HUES64 (cell line): ENCODE measurements at regions not wholly inside any gene's neighbourhood (a gene's known extent, or its start where the extent isn't known, plus 50 kb on each side); places are given as distances from the start of the nearest gene placed in this dataset.

ENCODE experiments used
- H3K27ac ChIP-seq: 2 replicates; pipeline ENCODE4 v1.7.0; 2013; ENCODE audit warnings: low read depth, low read length, inconsistent platforms
- H3K27me3 ChIP-seq: 2 replicates; pipeline ENCODE4 v1.6.1; 2013; ENCODE audit warnings: mild to moderate bottlenecking, low read length; ENCODE audit not compliant: insufficient read depth
- H3K36me3 ChIP-seq: 2 replicates; pipeline ENCODE4 v1.6.1; 2013; ENCODE audit warnings: mild to moderate bottlenecking, low read length; ENCODE audit not compliant: insufficient read depth
- H3K4me1 ChIP-seq: 2 replicates; pipeline ENCODE4 v1.6.1; 2013; ENCODE audit warnings: mild to moderate bottlenecking, low read length, moderate library complexity; ENCODE audit not compliant: insufficient read depth
- H3K4me3 ChIP-seq: 2 replicates; pipeline ENCODE4 v1.5.1; 2013; ENCODE audit warnings: mild to moderate bottlenecking, low read length, moderate library complexity
- H3K9ac ChIP-seq: 2 replicates; pipeline ENCODE4 v1.6.1; 2013; ENCODE audit warnings: mild to moderate bottlenecking, low read depth, low read length
- H3K9me3 ChIP-seq: 2 replicates; pipeline ENCODE4 v1.6.1; 2013; ENCODE audit warnings: low read depth, low read length; ENCODE audit not compliant: insufficient read depth
- WGBS: fragments of 150-250, 120-280 bp; methylation state at CpG from one replicate; pipeline ENCODE4 v1.1.7; 2013; ENCODE audit warnings: missing lambda C conversion rate; 5-methylcytosine and 5-hydroxymethylcytosine counted together

DNA sequence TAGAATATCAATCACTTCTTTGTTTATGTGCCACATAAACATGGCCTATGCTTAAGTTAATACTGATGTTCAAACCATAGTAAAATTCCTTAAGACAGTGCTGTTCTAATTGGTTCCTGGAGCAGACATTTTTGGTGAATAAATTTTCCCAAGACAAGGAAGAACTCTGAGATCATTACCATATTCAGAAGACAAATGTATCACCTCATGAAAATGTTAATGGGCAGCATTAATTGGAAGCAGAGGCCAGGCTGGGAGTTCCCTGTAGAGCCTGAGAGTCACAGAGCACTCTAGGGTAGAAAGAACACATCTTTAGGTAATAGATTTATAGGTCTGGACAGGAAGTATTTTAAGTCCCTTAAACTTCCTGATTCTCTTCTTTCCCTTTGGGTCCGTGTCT lies 240.2 kb downstream of the MAN2A1 start:
- H3K4me3 ChIP-seq, result no peak overlapping the region
- H3K27ac ChIP-seq, result no peak overlapping the region
- WGBS, result 67% methylated on average over 1 of the region's 1 CpG
- no peaks in the 10 kb centered on the region for H3K9me3 ChIP-seq
- H3K27me3 ChIP-seq, result no peaks in the 10 kb centered on the region
- H3K4me1 ChIP-seq, result no peaks in the 10 kb centered on the region
- no peaks in the 10 kb centered on the region for H3K36me3 ChIP-seq
- H3K9ac ChIP-seq, result no peak overlapping the region

- Histone ChIP-seq H3K9me3 (no peaks in the 10 kb centered on the region), H3K9ac (no peak overlapping the region), H3K4me1 (no peaks in the 10 kb centered on the region), H3K4me3 (no peak overlapping the region), H3K27ac (no peak overlapping the region), H3K27me3 (no peaks in the 10 kb centered on the region), H3K36me3 (no peaks in the 10 kb centered on the region)
- WGBS, result 87% methylated on average over 8 of the region's 8 CpGs
Measured at GRCh38 chr5:109931049-109931780, 241.5 kb downstream of the MAN2A1 start.

DNA sequence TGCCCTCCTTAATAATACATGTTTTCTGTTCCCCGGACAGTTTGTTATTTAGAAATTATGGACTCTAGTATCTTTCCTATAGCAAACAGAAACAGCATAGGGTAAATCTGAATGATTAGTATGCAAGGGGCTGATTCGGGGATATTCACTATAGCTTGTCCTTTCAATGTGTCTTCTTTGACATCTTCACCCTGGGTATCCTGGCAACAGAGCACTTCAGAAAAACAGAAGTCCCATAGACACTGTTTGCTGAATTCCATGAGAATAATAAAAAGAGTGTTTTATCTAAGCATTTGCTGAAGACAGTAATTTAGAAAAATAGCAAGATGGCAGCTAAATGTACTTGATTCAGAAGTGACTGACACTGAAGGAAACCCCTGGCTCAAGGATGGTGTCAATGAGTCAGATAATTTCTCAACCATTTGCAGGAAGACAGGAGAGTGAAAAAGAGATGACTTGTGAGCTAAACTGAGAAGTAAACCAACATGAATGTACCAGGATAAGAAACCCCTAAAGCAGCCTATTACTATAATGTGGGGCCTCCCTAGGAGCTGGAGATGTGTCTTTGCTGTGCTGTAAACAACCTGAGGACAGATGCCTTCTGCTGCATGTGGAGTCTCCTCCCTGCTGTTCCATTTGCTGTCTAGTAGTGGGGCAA lies 246.2 kb downstream of the MAN2A1 start:
- Histone ChIP-seq H3K4me1 (no peaks in the 10 kb centered on the region), H3K27me3 (no peaks in the 10 kb centered on the region), H3K27ac (no peak overlapping the region), H3K36me3 (no peaks in the 10 kb centered on the region), H3K4me3 (no peak overlapping the region), H3K9ac (no peak overlapping the region), H3K9me3 (peaks cover 10% of the 10 kb centered on the region; the same call in 1 of the 2 replicates)
- 82% methylated on average over 1 of the region's 2 CpGs for WGBS

GRCh38 chr5:109936996-109937395 lies 247.3 kb downstream of the MAN2A1 start:
- H3K27me3 ChIP-seq, result no peaks in the 10 kb centered on the region
- H3K4me1 ChIP-seq, result no peaks in the 10 kb centered on the region
- H3K9ac ChIP-seq, result no peak overlapping the region
- no peak overlapping the region for H3K27ac ChIP-seq
- 82% methylated on average over 2 of the region's 2 CpGs for WGBS
- H3K4me3 ChIP-seq, result no peak overlapping the region
- H3K9me3 ChIP-seq, result peaks cover 10% of the 10 kb centered on the region; the same call in 1 of the 2 replicates
- no peaks in the 10 kb centered on the region for H3K36me3 ChIP-seq

GRCh38 chr5:109937951-109938350 lies 248.2 kb downstream of the MAN2A1 start:
- H3K9me3 ChIP-seq, result peaks cover 10% of the 10 kb centered on the region; the same call in 1 of the 2 replicates
- H3K4me1 ChIP-seq, result no peaks in the 10 kb centered on the region
- no peaks in the 10 kb centered on the region for H3K36me3 ChIP-seq
- no peak overlapping the region for H3K4me3 ChIP-seq
- WGBS, result 91% methylated on average over 4 of the region's 4 CpGs
- no peak overlapping the region for H3K27ac ChIP-seq
- H3K9ac ChIP-seq, result no peak overlapping the region
- no peaks in the 10 kb centered on the region for H3K27me3 ChIP-seq

DNA sequence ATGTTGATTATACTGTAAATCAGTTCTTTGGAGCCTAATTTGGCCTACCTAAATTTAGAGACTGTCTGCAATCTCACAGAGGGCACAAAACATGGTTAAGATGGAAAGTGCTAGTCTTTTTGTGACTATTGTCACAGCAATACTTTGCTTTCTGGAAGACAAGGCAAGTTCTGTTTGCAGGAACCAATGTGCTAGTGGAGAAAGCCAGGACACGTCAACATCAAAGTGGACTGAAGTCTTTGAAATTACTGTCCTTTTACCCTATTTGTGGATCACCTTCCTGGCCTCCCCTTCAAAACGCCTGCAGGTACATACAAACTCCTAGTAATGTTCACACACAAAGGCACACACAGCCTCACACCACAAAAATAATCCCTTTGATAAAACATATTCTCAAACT lies 248.7 kb downstream of the MAN2A1 start:
- Histone ChIP-seq H3K27ac (no peak overlapping the region), H3K4me3 (no peak overlapping the region), H3K4me1 (no peaks in the 10 kb centered on the region), H3K36me3 (no peaks in the 10 kb centered on the region), H3K9ac (no peak overlapping the region), H3K9me3 (peaks cover 10% of the 10 kb centered on the region; the same call in 1 of the 2 replicates), H3K27me3 (no peaks in the 10 kb centered on the region)
- 89% methylated on average over 2 of the region's 2 CpGs for WGBS

- Histone ChIP-seq H3K4me3 (no peak overlapping the region), H3K9me3 (peaks cover 10% of the 10 kb centered on the region; the same call in 1 of the 2 replicates), H3K27ac (no peak overlapping the region), H3K4me1 (peaks cover under 1% of the 10 kb centered on the region), H3K27me3 (no peaks in the 10 kb centered on the region), H3K9ac (no peak overlapping the region), H3K36me3 (no peaks in the 10 kb centered on the region)
- WGBS, result 96% methylated on average over 7 of the region's 7 CpGs
Measured at GRCh38 chr5:109939116-109939682, 249.5 kb downstream of the MAN2A1 start.

DNA sequence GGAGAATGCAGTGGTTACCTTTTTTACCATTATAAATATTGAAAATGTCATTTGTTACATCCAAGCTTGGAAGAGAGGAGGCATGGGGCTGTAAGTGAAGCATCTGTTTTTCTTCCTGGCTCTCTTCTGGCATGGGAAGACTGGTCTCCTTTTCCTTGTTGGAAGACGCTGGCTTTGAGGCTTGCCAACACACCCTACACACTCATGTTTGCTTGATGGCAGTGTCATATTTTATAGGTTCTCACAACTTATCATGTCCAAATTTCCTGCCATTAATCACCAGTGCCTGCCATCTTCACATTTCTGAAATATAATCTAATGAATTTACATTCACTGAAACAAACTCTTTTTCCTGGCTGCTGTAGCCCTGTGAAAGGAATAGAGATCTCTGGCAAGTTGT lies 252.9 kb downstream of the MAN2A1 start:
- 100% methylated on average over 1 of the region's 1 CpG for WGBS
- no peak overlapping the region for H3K9ac ChIP-seq
- H3K27ac ChIP-seq, result no peak overlapping the region
- H3K27me3 ChIP-seq, result no peaks in the 10 kb centered on the region
- H3K9me3 ChIP-seq, result peaks cover 10% of the 10 kb centered on the region; the same call in 1 of the 2 replicates
- H3K4me1 ChIP-seq, result peaks cover 9% of the 10 kb centered on the region
- no peaks in the 10 kb centered on the region for H3K36me3 ChIP-seq
- H3K4me3 ChIP-seq, result no peak overlapping the region

GRCh38 chr5:109943701-109944235 lies 254.0 kb downstream of the MAN2A1 start:
- no peak overlapping the region for H3K4me3 ChIP-seq

GRCh38 chr5:109944461-109944860 lies 254.7 kb downstream of the MAN2A1 start:
- no peaks in the 10 kb centered on the region for H3K27me3 ChIP-seq
- no peak overlapping the region for H3K9ac ChIP-seq
- 70% methylated on average over 3 of the region's 3 CpGs for WGBS
- no peak overlapping the region for H3K4me3 ChIP-seq
- H3K27ac ChIP-seq, result no peak overlapping the region
- H3K9me3 ChIP-seq, result peaks cover 10% of the 10 kb centered on the region; the same call in 1 of the 2 replicates
- peaks cover 9% of the 10 kb centered on the region for H3K4me1 ChIP-seq
- H3K36me3 ChIP-seq, result no peaks in the 10 kb centered on the region

More at GRCh38 chr5:109943701-109944235, 254.0 kb downstream of the MAN2A1 start:
- Histone ChIP-seq H3K9me3 (peaks cover 10% of the 10 kb centered on the region; the same call in 1 of the 2 replicates), H3K27me3 (no peaks in the 10 kb centered on the region), H3K4me1 (peaks cover 9% of the 10 kb centered on the region), H3K36me3 (no peaks in the 10 kb centered on the region), H3K27ac (no peak overlapping the region), H3K9ac (no peak overlapping the region)
- WGBS, result 100% methylated on average over 2 of the region's 3 CpGs

DNA sequence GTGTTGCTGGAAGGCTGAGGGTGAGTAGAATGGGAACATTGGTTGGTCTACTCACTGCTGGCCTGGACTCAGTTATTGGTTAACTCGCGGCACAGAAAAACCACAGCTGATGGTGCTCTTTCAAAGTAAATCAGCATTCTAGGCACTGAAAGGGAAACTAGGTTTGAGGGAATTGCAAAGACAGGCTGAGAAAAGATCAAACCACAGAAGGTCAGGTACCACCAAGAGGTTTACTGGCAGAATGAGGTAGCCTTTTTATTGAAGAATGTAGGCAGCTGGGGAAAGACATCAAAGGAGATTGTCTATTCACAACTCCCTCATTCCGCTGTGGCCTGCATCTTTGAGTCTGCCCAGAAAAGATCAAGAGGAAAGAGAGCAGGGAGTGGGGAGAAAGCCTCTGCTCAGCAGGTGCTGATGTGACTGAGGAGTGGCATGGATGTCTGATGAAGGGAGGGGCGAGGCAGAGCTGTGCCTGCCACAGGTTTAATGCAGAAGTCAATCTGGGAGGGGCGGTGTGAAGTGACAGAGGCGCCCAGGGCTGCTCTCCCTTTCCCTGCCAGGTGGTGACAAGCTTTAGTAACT lies 255.5 kb downstream of the MAN2A1 start:
- H3K27ac ChIP-seq, result no peak overlapping the region
- no peaks in the 10 kb centered on the region for H3K36me3 ChIP-seq
- 65% methylated on average over 6 of the region's 6 CpGs for WGBS
- no peak overlapping the region for H3K9ac ChIP-seq
- peaks cover 9% of the 10 kb centered on the region for H3K4me1 ChIP-seq
- H3K9me3 ChIP-seq, result peaks cover 5% of the 10 kb centered on the region; the same call in 1 of the 2 replicates
- H3K4me3 ChIP-seq, result no peak overlapping the region
- H3K27me3 ChIP-seq, result no peaks in the 10 kb centered on the region
